Tibial nerve (tissue), 3 donors: ENCODE measurements at regions not wholly inside any gene's neighbourhood (a gene's known extent, or its start where the extent isn't known, plus 50 kb on each side); places are given as distances from the start of the nearest gene placed in this dataset.

Source experiments
- CTCF ChIP-seq, 5 experiments: fragments of 200-600 bp in 3 of 5; fragments of 450-650 bp in 2 of 5; sonication (generic) in 3 of 5; IDR thresholded peaks; one replicate each; pipeline ENCODE4 v1.5.1; 2016 to 2019; ENCODE audit warnings: antibody characterized with exemption in 5 of 5, mild to moderate bottlenecking in 3 of 5, moderate library complexity in 2 of 5
- POLR2A ChIP-seq, 2 donors: fragments of 450-650 bp; IDR thresholded peaks; one replicate each; pipeline ENCODE4 v1.6.1; 2017; ENCODE audit warnings: antibody characterized with exemption in 2 of 2, mild to moderate bottlenecking in 2 of 2, moderate library complexity in 2 of 2

GRCh38 chr5:179494774-179495526, 55.4 kb upstream of the RUFY1 start:
- no peak for TF ChIP-seq POLR2A (IDR thresholded peaks at IDR 0.05)
- TF ChIP-seq CTCF (IDR thresholded peaks at IDR 0.05), result no peak
